HL-60 (cell line): ENCODE measurements at regions not wholly inside any gene's neighbourhood (a gene's known extent, or its start where the extent isn't known, plus 50 kb on each side); places are given as distances from the start of the nearest gene placed in this dataset.

Experiments used
- DNase-seq, 2 experiments: peaks; one replicate each; pipeline ENCODE4 v3.0.0-alpha.2; 2010 to 2020; ENCODE audit warnings: low read depth in 1 of 2, low spot score in 1 of 2
- H3K27ac ChIP-seq: fragments of 250-450 bp; sonication (Bioruptor Pico); replicated peaks from 2 replicates; pipeline ENCODE4 v1.5.1; 2020; ENCODE audit warnings: mild to moderate bottlenecking, moderate library complexity
- H3K27me3 ChIP-seq: fragments of 250-450 bp; sonication (Bioruptor Pico); 2 replicates; pipeline ENCODE4 v1.5.1; 2021; ENCODE audit warnings: mild to moderate bottlenecking, moderate library complexity; ENCODE audit not compliant: insufficient read depth, poor library complexity, severe bottlenecking
- H3K4me3 ChIP-seq: replicated peaks from 2 replicates; pipeline ENCODE4 v1.5.1; 2011; ENCODE audit warnings: mild to moderate bottlenecking, control low read depth, low read length; ENCODE audit not compliant: insufficient read depth
- CTCF ChIP-seq: IDR thresholded peaks from one replicate; pipeline ENCODE4 v1.5.1; 2011; ENCODE audit warnings: low read length, control low read depth, inconsistent platforms; ENCODE audit not compliant: insufficient read depth
- GABPA ChIP-seq: IDR thresholded peaks from 2 replicates; pipeline ENCODE4 v1.6.1; 2012; ENCODE audit warnings: low read depth
- POLR2AphosphoS5 ChIP-seq: IDR thresholded peaks from 2 replicates; pipeline ENCODE4 v1.6.1; 2012; ENCODE audit warnings: low read depth
- REST ChIP-seq: IDR thresholded peaks from 2 replicates; pipeline ENCODE4 v1.6.1; 2012; ENCODE audit warnings: low read depth; ENCODE audit not compliant: insufficient replicate concordance
- SPI1 ChIP-seq: IDR thresholded peaks from 2 replicates; pipeline ENCODE4 v1.6.1; 2012; ENCODE audit warnings: low read depth, mild to moderate bottlenecking, borderline replicate concordance

- no peak for DNase-seq
- Histone ChIP-seq H3K4me3 (no peak overlapping the region), H3K27ac (no peak overlapping the region), H3K27me3 (no peaks in the 10 kb centered on the region)
- TF ChIP-seq CTCF = no peak
- TF ChIP-seq REST = no peak
- no peak for TF ChIP-seq GABPA
- no peak for TF ChIP-seq POLR2AphosphoS5
- no peak for TF ChIP-seq SPI1
Measured at GRCh38 chr16:79543219-79543618, 57.3 kb downstream of the MAF start.

- Histone ChIP-seq H3K27ac (no peak overlapping the region), H3K4me3 (no peak overlapping the region), H3K27me3 (no peaks in the 10 kb centered on the region)
- no peak for TF ChIP-seq REST
- no peak for TF ChIP-seq CTCF
- no peak for TF ChIP-seq GABPA
- no peak for TF ChIP-seq SPI1
- no peak for TF ChIP-seq POLR2AphosphoS5
- DNase-seq = no peak
Measured at GRCh38 chr16:79542237-79542774, 58.2 kb downstream of the MAF start.

- TF ChIP-seq GABPA = no peak
- TF ChIP-seq SPI1 = no peak
- TF ChIP-seq REST = no peak
- no peak for TF ChIP-seq CTCF
- TF ChIP-seq POLR2AphosphoS5 = no peak
- Histone ChIP-seq H3K27me3 (no peaks in the 10 kb centered on the region), H3K4me3 (no peak overlapping the region), H3K27ac (no peak overlapping the region)
- DNase-seq = no peak
Measured at GRCh38 chr16:79540825-79541595, 59.5 kb downstream of the MAF start.
